HL-60 (cell line): ENCODE measurements at regions not wholly inside any gene's neighbourhood (a gene's known extent, or its start where the extent isn't known, plus 50 kb on each side); places are given as distances from the start of the nearest gene placed in this dataset.

ENCODE experiments used
- DNase-seq, 2 experiments: peaks; one replicate each; pipeline ENCODE4 v3.0.0-alpha.2; 2010 to 2020; ENCODE audit warnings: low read depth in 1 of 2, low spot score in 1 of 2
- H3K27ac ChIP-seq: fragments of 250-450 bp; sonication (Bioruptor Pico); replicated peaks from 2 replicates; pipeline ENCODE4 v1.5.1; 2020; ENCODE audit warnings: mild to moderate bottlenecking, moderate library complexity
- H3K27me3 ChIP-seq: fragments of 250-450 bp; sonication (Bioruptor Pico); 2 replicates; pipeline ENCODE4 v1.5.1; 2021; ENCODE audit warnings: mild to moderate bottlenecking, moderate library complexity; ENCODE audit not compliant: insufficient read depth, poor library complexity, severe bottlenecking
- H3K4me3 ChIP-seq: replicated peaks from 2 replicates; pipeline ENCODE4 v1.5.1; 2011; ENCODE audit warnings: mild to moderate bottlenecking, control low read depth, low read length; ENCODE audit not compliant: insufficient read depth
- CTCF ChIP-seq: IDR thresholded peaks from one replicate; pipeline ENCODE4 v1.5.1; 2011; ENCODE audit warnings: low read length, control low read depth, inconsistent platforms; ENCODE audit not compliant: insufficient read depth
- GABPA ChIP-seq: IDR thresholded peaks from 2 replicates; pipeline ENCODE4 v1.6.1; 2012; ENCODE audit warnings: low read depth
- POLR2AphosphoS5 ChIP-seq: IDR thresholded peaks from 2 replicates; pipeline ENCODE4 v1.6.1; 2012; ENCODE audit warnings: low read depth
- REST ChIP-seq: IDR thresholded peaks from 2 replicates; pipeline ENCODE4 v1.6.1; 2012; ENCODE audit warnings: low read depth; ENCODE audit not compliant: insufficient replicate concordance
- SPI1 ChIP-seq: IDR thresholded peaks from 2 replicates; pipeline ENCODE4 v1.6.1; 2012; ENCODE audit warnings: low read depth, mild to moderate bottlenecking, borderline replicate concordance

DNA sequence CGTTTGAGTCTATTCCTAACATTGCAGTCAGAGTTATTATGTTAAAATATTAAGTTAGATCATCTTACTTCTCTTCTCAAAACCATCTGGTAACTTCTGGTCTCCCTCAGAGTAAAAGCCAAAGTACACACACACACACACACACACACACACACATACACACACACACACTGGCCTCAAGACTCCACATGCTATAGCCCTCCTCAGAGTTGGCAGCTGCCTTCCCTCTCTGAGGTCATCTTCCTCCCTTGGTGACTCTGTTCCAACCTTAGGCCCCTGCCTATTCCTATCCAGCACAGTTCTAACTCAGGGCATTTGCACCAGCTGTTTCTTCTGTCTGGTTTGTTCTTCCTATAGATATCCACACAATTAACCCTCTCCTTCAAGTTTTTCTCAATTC, 272.0 kb upstream of the SESN3 start:
- TF ChIP-seq SPI1 (no peak), GABPA (no peak), REST (no peak), CTCF (no peak), POLR2AphosphoS5 (no peak)
- no peak for DNase-seq

GRCh38 chr11:95502522-95502921, 271.5 kb upstream of the SESN3 start:
- no peak overlapping the region for H3K4me3 ChIP-seq
- TF ChIP-seq GABPA (no peak), SPI1 (no peak), CTCF (no peak), REST (no peak), POLR2AphosphoS5 (no peak)
- no peak for DNase-seq
- no peaks in the 10 kb centered on the region for H3K27me3 ChIP-seq
- H3K27ac ChIP-seq: no peak overlapping the region

More for the DNA sequence above, 272.0 kb upstream of the SESN3 start:
- Histone ChIP-seq H3K4me3 (no peak overlapping the region), H3K27ac (no peak overlapping the region), H3K27me3 (no peaks in the 10 kb centered on the region)

GRCh38 chr11:95501761-95502266, 270.8 kb upstream of the SESN3 start:
- Histone ChIP-seq H3K4me3 (no peak overlapping the region), H3K27ac (no peak overlapping the region), H3K27me3 (no peaks in the 10 kb centered on the region)
- no peak for DNase-seq
- TF ChIP-seq CTCF: no peak
- no peak for TF ChIP-seq REST
- TF ChIP-seq SPI1: no peak
- TF ChIP-seq POLR2AphosphoS5: no peak
- TF ChIP-seq GABPA: no peak
